ENCODE measurements at regions not wholly inside any gene's neighbourhood (a gene's known extent, or its start where the extent isn't known, plus 50 kb on each side); places are given as distances from the start of the nearest gene placed in this dataset.

DNA sequence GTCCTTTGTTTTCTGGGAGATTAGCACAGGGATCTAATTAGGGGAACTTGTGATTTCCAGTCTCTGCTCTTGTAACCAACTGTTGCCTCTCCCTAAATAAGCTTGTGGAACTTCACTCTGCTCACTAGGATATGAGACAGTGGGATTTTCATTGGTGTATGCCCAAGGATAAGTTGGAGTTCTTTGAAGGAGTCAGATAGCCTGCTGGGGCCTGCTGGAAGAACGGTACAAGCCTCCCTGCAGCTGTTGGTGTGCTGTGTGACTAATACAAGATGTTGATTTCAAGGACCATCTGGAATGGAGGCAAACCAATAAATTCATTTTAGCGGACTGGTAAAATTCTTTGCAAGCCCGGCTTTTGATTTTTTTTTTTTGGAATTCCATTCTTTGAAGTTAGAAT is 167.0 kb downstream of the AASDH start:
- no peak overlapping the region for H3K4me3 ChIP-seq (ENCODE audit: low read depth, low read length)
- POLR2A ChIA-PET = no interaction called here
- peak; percentile 6 for DNase-seq (ENCODE audit: low read depth, low spot score)
- H3K27me3 ChIP-seq (ENCODE audit: control insufficient read depth, insufficient read depth, low read length) = no peaks in the 10 kb centered on the region
- CTCF ChIA-PET = no interaction called here
- TF ChIP-seq, protein P1, sequence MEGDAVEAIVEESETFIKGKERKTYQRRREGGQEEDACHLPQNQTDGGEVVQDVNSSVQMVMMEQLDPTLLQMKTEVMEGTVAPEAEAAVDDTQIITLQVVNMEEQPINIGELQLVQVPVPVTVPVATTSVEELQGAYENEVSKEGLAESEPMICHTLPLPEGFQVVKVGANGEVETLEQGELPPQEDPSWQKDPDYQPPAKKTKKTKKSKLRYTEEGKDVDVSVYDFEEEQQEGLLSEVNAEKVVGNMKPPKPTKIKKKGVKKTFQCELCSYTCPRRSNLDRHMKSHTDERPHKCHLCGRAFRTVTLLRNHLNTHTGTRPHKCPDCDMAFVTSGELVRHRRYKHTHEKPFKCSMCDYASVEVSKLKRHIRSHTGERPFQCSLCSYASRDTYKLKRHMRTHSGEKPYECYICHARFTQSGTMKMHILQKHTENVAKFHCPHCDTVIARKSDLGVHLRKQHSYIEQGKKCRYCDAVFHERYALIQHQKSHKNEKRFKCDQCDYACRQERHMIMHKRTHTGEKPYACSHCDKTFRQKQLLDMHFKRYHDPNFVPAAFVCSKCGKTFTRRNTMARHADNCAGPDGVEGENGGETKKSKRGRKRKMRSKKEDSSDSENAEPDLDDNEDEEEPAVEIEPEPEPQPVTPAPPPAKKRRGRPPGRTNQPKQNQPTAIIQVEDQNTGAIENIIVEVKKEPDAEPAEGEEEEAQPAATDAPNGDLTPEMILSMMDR (IDR thresholded peaks at IDR 0.05; ENCODE audit: low read depth, low read length) = no peak
- no peaks in the 10 kb centered on the region for H3K9me3 ChIP-seq (ENCODE audit: control insufficient read depth, insufficient read depth, low read length)
- no peak overlapping the region for H3K27ac ChIP-seq (ENCODE audit: low read depth, low read length)

DNA sequence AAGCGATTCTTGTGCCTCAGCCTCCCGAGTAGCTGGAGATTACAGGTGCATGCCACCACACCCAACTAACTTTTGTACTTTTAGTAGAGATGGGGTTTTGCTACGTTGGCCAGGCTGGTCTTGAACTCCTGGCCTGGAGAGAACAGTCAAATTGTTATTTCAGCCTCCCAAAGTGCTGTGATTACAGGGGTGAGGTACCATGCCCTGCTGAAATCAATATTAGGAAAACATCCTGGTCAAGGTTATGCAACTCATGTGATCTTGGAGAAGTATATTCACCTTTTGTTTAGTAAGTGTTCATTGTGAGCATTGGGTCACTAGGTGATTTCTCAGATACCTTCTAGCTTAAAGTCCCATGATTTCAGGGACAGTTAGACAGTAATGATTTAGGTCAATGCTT is 167.8 kb downstream of the AASDH start:
- no peak overlapping the region for H3K27ac ChIP-seq (ENCODE audit: low read depth, low read length)
- no peaks in the 10 kb centered on the region for H3K9me3 ChIP-seq (ENCODE audit: control insufficient read depth, insufficient read depth, low read length)
- H3K4me3 ChIP-seq (ENCODE audit: low read depth, low read length) = no peak overlapping the region
- no peaks in the 10 kb centered on the region for H3K27me3 ChIP-seq (ENCODE audit: control insufficient read depth, insufficient read depth, low read length)
- DNase-seq (ENCODE audit: low read depth, low spot score) = no peak
- TF ChIP-seq, protein P1 (IDR thresholded peaks at IDR 0.05; ENCODE audit: low read depth, low read length) = no peak
- POLR2A ChIA-PET = no interaction called here
- CTCF ChIA-PET = no interaction called here

DNA sequence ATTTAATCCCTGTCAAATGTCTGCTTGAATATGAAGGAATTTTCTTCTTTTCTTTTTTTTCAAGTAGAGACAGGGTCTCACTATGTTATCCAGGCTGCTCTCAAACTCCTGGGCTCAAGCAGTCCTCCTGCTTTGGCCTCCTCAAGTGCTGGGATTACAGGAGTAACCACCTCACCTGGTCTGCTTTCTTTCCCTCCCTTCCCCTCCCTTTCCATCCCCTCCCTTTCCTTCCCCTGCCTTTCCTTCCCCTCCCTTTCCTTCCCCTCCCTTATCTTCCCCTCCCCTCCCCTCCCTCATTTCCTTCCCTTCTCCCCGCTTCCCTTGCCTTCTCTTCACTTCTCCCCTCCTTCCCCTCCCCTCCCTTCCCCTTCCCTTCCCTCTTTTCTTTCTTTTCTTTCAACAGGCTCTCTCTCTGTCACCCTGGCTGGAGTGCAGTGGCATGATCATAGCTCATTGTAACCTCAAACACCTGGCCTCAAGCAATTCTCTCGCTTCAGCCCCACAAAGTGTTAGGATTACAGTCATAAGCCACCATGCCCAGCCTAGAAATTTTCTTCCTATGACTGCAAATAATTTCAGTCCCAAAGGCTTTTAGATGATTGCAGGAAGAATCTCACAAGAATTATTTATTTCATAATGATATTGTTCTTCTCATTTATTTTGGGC is 168.9 kb downstream of the AASDH start:
- ChIA-PET POLR2A (no interaction called here), CTCF (interaction anchor here (0.6 kb wide), 1 partner anchor 49 kb away, joined by 3 read pairs; no protein-coding TSS in a partner anchor)
- TF ChIP-seq, protein P1 (IDR thresholded peaks at IDR 0.05; ENCODE audit: low read depth, low read length) = no peak
- no peaks in the 10 kb centered on the region for H3K9me3 ChIP-seq (ENCODE audit: control insufficient read depth, insufficient read depth, low read length)
- DNase-seq (ENCODE audit: low read depth, low spot score) = no peak
- H3K4me3 ChIP-seq (ENCODE audit: low read depth, low read length) = no peak overlapping the region
- no peak overlapping the region for H3K27ac ChIP-seq (ENCODE audit: low read depth, low read length)
- H3K27me3 ChIP-seq (ENCODE audit: control insufficient read depth, insufficient read depth, low read length) = no peaks in the 10 kb centered on the region

DNA sequence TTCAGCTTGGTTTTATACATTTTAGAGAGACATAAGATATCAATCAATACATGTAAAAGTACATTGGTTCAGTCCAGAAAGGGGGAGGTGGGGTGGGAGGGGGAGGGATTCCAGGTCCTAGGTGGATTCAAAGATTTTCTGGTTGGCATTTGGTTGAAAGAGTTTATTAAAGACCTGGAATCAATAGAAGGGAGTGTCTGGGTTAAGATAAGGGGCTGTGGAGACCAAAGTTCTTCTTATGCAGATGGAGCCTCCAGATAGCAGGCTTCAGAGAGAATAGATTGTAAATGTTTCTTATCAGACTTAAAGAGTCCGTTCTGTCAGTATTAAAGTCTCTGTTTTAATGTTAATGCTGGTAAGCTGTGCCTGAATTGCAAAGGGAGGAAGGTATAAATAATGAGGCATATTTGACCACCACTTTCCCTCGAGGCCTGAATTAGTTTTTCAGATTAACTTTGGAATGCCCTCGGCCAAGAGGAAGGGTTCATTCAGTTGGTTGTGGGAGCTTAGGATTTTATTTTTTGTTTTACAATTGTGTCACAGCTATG is 169.9 kb downstream of the AASDH start:
- H3K27me3 ChIP-seq (ENCODE audit: control insufficient read depth, insufficient read depth, low read length) = no peaks in the 10 kb centered on the region
- TF ChIP-seq, protein P1 (IDR thresholded peaks at IDR 0.05; ENCODE audit: low read depth, low read length) = no peak
- H3K9me3 ChIP-seq (ENCODE audit: control insufficient read depth, insufficient read depth, low read length) = no peaks in the 10 kb centered on the region
- ChIA-PET CTCF (no interaction called here), POLR2A (no interaction called here)
- H3K27ac ChIP-seq (ENCODE audit: low read depth, low read length) = no peak overlapping the region
- H3K4me3 ChIP-seq (ENCODE audit: low read depth, low read length) = no peak overlapping the region
- no peak for DNase-seq (ENCODE audit: low read depth, low spot score)

DNA sequence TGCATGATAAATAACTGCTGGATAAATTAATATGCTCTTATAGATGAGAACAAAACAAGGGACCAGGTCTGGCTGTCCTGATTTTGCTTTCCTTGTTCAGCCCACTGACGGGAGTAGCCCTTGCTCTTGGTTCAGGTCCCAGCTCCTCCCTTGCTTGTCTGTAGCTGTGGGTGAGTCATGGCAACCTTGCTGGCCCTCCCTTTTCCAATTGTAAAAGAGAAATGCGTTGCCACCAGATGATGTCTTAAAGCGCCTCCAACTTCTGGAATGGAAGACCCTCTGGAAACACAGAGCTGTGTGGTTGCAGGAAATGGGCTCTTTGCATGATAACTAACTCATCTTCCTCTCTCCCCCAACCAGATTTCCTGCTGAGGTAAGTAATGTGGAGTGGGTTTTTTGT is 171.4 kb downstream of the AASDH start:
- Histone ChIP-seq H3K27me3 (ENCODE audit: control insufficient read depth, insufficient read depth, low read length) (no peaks in the 10 kb centered on the region), H3K4me3 (ENCODE audit: low read depth, low read length) (no peak overlapping the region), H3K27ac (ENCODE audit: low read depth, low read length) (no peak overlapping the region), H3K9me3 (ENCODE audit: control insufficient read depth, insufficient read depth, low read length) (peaks cover 6% of the 10 kb centered on the region)
- ChIA-PET CTCF (no interaction called here), POLR2A (no interaction called here)
- DNase-seq (ENCODE audit: low read depth, low spot score) = no peak
- TF ChIP-seq, protein P1 (IDR thresholded peaks at IDR 0.05; ENCODE audit: low read depth, low read length) = no peak

All from AG04450 (cell line).